H9 (cell line): ENCODE measurements at regions not wholly inside any gene's neighbourhood (a gene's known extent, or its start where the extent isn't known, plus 50 kb on each side); places are given as distances from the start of the nearest gene placed in this dataset.

Source experiments
- DNase-seq: peaks from one replicate; pipeline ENCODE4 v3.0.0-alpha.2; 2017
- H2AFZ ChIP-seq: one replicate; pipeline ENCODE4 v1.6.1; 2013; ENCODE audit warnings: mild to moderate bottlenecking, low read length, control low read depth, moderate library complexity
- H2AK5ac ChIP-seq: 2 replicates; pipeline ENCODE4 v1.6.1; 2013; ENCODE audit warnings: low read length, control low read depth, mixed read lengths; ENCODE audit not compliant: insufficient read length
- H2BK120ac ChIP-seq: one replicate; pipeline ENCODE4 v1.6.1; 2013; ENCODE audit warnings: low read depth, mild to moderate bottlenecking, low read length, control low read depth, inconsistent platforms; ENCODE audit not compliant: poor library complexity, severe bottlenecking
- H2BK12ac ChIP-seq: 2 replicates; pipeline ENCODE4 v1.6.1; 2013; ENCODE audit warnings: low read length, control low read depth, mixed read lengths, low read depth; ENCODE audit not compliant: insufficient read length
- H2BK15ac ChIP-seq: 2 replicates; pipeline ENCODE4 v1.6.1; 2013; ENCODE audit warnings: low read depth, low read length, control low read depth
- H2BK20ac ChIP-seq: one replicate; pipeline ENCODE4 v1.6.1; 2013; ENCODE audit warnings: low read depth, mild to moderate bottlenecking, low read length, control low read depth, inconsistent platforms; ENCODE audit not compliant: poor library complexity, severe bottlenecking
- H2BK5ac ChIP-seq: 2 replicates; pipeline ENCODE4 v1.6.1; 2013; ENCODE audit warnings: low read length, control low read depth, mixed read lengths; ENCODE audit not compliant: insufficient read length
- H3K14ac ChIP-seq: 2 replicates; pipeline ENCODE4 v1.6.1; 2013; ENCODE audit warnings: low read length, control low read depth; ENCODE audit not compliant: insufficient read depth
- H3K18ac ChIP-seq: 2 replicates; pipeline ENCODE4 v1.6.1; 2013; ENCODE audit warnings: low read depth, mild to moderate bottlenecking, mixed read lengths, low read length, control low read depth; ENCODE audit not compliant: insufficient read length
- H3K23ac ChIP-seq: 2 replicates; pipeline ENCODE4 v1.6.1; 2013; ENCODE audit warnings: low read length, control low read depth, mixed read lengths, low read depth; ENCODE audit not compliant: insufficient read length
- H3K23me2 ChIP-seq: 2 replicates; pipeline ENCODE4 v1.6.1; 2013; ENCODE audit warnings: low read depth, mild to moderate bottlenecking, mixed read lengths, low read length, control low read depth; ENCODE audit not compliant: insufficient read length, poor library complexity, severe bottlenecking
- H3K27ac ChIP-seq: 2 replicates; pipeline ENCODE4 v1.5.1; 2013; ENCODE audit warnings: low read length, control low read depth, mixed read lengths, low read depth; ENCODE audit not compliant: insufficient read length
- H3K27me3 ChIP-seq: 2 replicates; pipeline ENCODE4 v1.6.1; 2013; ENCODE audit warnings: low read length, control low read depth, inconsistent platforms; ENCODE audit not compliant: insufficient read depth
- H3K4ac ChIP-seq: 2 replicates; pipeline ENCODE4 v1.6.1; 2013; ENCODE audit warnings: low read depth, mild to moderate bottlenecking, control low read depth, inconsistent platforms, low read length, moderate library complexity
- H3K4me1 ChIP-seq: 2 replicates; pipeline ENCODE4 v1.6.1; 2013; ENCODE audit warnings: low read length, control low read depth, inconsistent platforms; ENCODE audit not compliant: insufficient read depth
- H3K4me2 ChIP-seq: 2 replicates; pipeline ENCODE4 v1.6.1; 2013; ENCODE audit warnings: low read length, control low read depth, mixed read lengths; ENCODE audit not compliant: insufficient read length, insufficient read depth
- H3K56ac ChIP-seq: 2 replicates; pipeline ENCODE4 v1.6.1; 2013; ENCODE audit warnings: low read depth, mild to moderate bottlenecking, mixed read lengths, low read length, control low read depth; ENCODE audit not compliant: insufficient read length
- H3K79me1 ChIP-seq: 2 replicates; pipeline ENCODE4 v1.6.1; 2013; ENCODE audit warnings: low read depth, mild to moderate bottlenecking, moderate library complexity, low read length, control low read depth, inconsistent platforms; ENCODE audit not compliant: insufficient read depth, poor library complexity, severe bottlenecking
- H3K79me2 ChIP-seq: 2 replicates; pipeline ENCODE4 v1.6.1; 2013; ENCODE audit warnings: low read length, control low read depth, inconsistent platforms; ENCODE audit not compliant: insufficient read depth
- H3K9ac ChIP-seq: 2 replicates; pipeline ENCODE4 v1.6.1; 2013; ENCODE audit warnings: low read length, control low read depth, mixed read lengths; ENCODE audit not compliant: insufficient read length; ENCODE audit errors: extremely low read depth
- H3K9me3 ChIP-seq: one replicate; pipeline ENCODE4 v1.6.1; 2013; ENCODE audit warnings: low read depth, low read length, inconsistent platforms; ENCODE audit not compliant: control insufficient read depth
- H3T11ph ChIP-seq: one replicate; pipeline ENCODE4 v1.6.1; 2013; ENCODE audit warnings: mild to moderate bottlenecking, low read length, control low read depth, inconsistent platforms
- H4K20me1 ChIP-seq: one replicate; pipeline ENCODE4 v1.6.1; 2013; ENCODE audit not compliant: control insufficient read depth, insufficient read length, insufficient read depth
- H4K5ac ChIP-seq: 2 replicates; pipeline ENCODE4 v1.6.1; 2013; ENCODE audit warnings: low read depth, mild to moderate bottlenecking, mixed read lengths, low read length, control low read depth; ENCODE audit not compliant: insufficient read length
- H4K8ac ChIP-seq: replicated peaks from 2 replicates; pipeline ENCODE4 v1.6.1; 2013; ENCODE audit warnings: low read length, control low read depth, mixed read lengths, low read depth; ENCODE audit not compliant: insufficient read length
- H4K91ac ChIP-seq: 2 replicates; pipeline ENCODE4 v1.6.1; 2013; ENCODE audit warnings: low read depth, mild to moderate bottlenecking, moderate library complexity, mixed read lengths, low read length, control low read depth; ENCODE audit not compliant: insufficient read length
- H3K27ac Mint-ChIP-seq, 3 experiments: 2 replicates in 2 of 3; 3 replicates in 1 of 3; pipeline ENCODE4 v1.8.0; 2020 to 2021; ENCODE audit warnings: mixed read lengths in 3 of 3, mild to moderate bottlenecking in 1 of 3, moderate library complexity in 1 of 3
- H3K27me3 Mint-ChIP-seq: 2 replicates; pipeline ENCODE4 v1.8.0; 2021; ENCODE audit warnings: low read depth, mild to moderate bottlenecking, moderate library complexity, mixed read lengths
- H3K36me3 Mint-ChIP-seq, 3 experiments: 2 replicates in 2 of 3; 3 replicates in 1 of 3; pipeline ENCODE4 v1.8.0; 2020 to 2021; ENCODE audit warnings: low read depth in 3 of 3, mixed read lengths in 3 of 3; ENCODE audit not compliant: insufficient read depth in 1 of 3
- H3K4me1 Mint-ChIP-seq, 2 experiments: 2 replicates each; pipeline ENCODE4 v1.8.0; 2020; ENCODE audit warnings: mixed read lengths in 2 of 2
- H3K4me3 Mint-ChIP-seq, 2 experiments: 2 replicates in 1 of 2; 3 replicates in 1 of 2; pipeline ENCODE4 v1.8.0; 2020 to 2021; ENCODE audit warnings: mild to moderate bottlenecking in 2 of 2, mixed read lengths in 2 of 2, moderate library complexity in 1 of 2
- H3K9me3 Mint-ChIP-seq, 2 experiments: 2 replicates in 1 of 2; 3 replicates in 1 of 2; pipeline ENCODE4 v1.8.0; 2020; ENCODE audit warnings: mild to moderate bottlenecking in 2 of 2, mixed read lengths in 2 of 2, moderate library complexity in 1 of 2
- WGBS: extraction: QIAGEN DNeasy Blood & Tissue Kit; methylation state at CpG from one replicate; pipeline ENCODE4 v1.1.7; 2013; ENCODE audit warnings: missing lambda C conversion rate, low lambda C conversion rate, mixed read lengths; ENCODE audit not compliant: insufficient read length; ENCODE audit errors: extremely low coverage; 5-methylcytosine and 5-hydroxymethylcytosine counted together
- TF ChIP-seq, protein P1 (sequence below): fragments of 200-600 bp; sonication (generic); conservative IDR thresholded peaks from 3 replicates; pipeline ENCODE4 v1.8.0; 2021; ENCODE audit warnings: antibody characterized with exemption, mild to moderate bottlenecking

DNA sequence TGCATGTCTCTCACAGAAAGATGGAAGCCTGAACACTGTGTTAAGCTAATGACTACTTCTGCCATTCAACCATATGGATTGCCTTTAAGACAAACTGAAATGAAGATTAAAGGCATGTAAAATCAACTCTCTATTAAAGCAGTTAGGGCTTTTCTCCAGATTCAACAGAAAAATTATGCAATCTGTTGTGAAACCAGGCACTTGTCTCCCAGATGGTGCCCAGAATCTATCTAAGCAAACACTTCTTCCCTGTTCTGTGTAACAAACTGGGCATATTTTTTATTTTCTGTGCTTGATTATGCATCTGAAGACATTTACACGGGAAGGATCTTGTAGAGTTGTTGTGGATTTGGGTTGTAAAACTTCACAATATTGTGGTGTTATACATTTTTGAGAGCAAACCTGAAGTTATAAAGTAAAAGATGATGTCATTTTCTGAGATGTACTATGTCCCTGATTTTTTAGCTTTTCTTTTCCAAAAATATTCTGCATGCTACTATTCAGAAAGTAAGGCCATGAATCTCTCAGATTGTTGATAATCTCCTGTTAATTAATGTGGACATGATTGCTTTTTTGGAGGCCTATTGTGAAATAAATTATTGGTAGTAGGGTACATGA, 1550.3 kb downstream of the CDH8 start:
- Histone ChIP-seq H2BK20ac (no peak overlapping the region), H3K14ac (no peak overlapping the region), H2BK15ac (no peak overlapping the region), H3K79me1 (no peaks in the 10 kb centered on the region), H3K18ac (no peak overlapping the region), H4K8ac (no peak overlapping the region), H3T11ph (no peak overlapping the region), H2AFZ (no peak overlapping the region), H2AK5ac (no peak overlapping the region), H3K4me2 (no peak overlapping the region), H3K23ac (no peak overlapping the region), H3K4me1 (no peaks in the 10 kb centered on the region), H2BK12ac (no peak overlapping the region), H2BK120ac (no peak overlapping the region), H4K20me1 (no peaks in the 10 kb centered on the region), H3K4ac (no peak overlapping the region), H3K9me3 (no peaks in the 10 kb centered on the region), H3K27ac (no peak overlapping the region), H3K79me2 (no peaks in the 10 kb centered on the region), H3K23me2 (no peaks in the 10 kb centered on the region), H3K27me3 (no peaks in the 10 kb centered on the region), H3K9ac (no peak overlapping the region), H3K56ac (no peak overlapping the region), H4K5ac (no peak overlapping the region), H4K91ac (no peak overlapping the region), H2BK5ac (no peak overlapping the region)
- no peaks in the 10 kb centered on the region for H3K36me3 Mint-ChIP-seq
- H3K9me3 Mint-ChIP-seq, result no peaks in the 10 kb centered on the region
- H3K27ac Mint-ChIP-seq, result no peak overlapping the region
- no peaks in the 10 kb centered on the region for H3K27me3 Mint-ChIP-seq
- TF ChIP-seq, protein P1, sequence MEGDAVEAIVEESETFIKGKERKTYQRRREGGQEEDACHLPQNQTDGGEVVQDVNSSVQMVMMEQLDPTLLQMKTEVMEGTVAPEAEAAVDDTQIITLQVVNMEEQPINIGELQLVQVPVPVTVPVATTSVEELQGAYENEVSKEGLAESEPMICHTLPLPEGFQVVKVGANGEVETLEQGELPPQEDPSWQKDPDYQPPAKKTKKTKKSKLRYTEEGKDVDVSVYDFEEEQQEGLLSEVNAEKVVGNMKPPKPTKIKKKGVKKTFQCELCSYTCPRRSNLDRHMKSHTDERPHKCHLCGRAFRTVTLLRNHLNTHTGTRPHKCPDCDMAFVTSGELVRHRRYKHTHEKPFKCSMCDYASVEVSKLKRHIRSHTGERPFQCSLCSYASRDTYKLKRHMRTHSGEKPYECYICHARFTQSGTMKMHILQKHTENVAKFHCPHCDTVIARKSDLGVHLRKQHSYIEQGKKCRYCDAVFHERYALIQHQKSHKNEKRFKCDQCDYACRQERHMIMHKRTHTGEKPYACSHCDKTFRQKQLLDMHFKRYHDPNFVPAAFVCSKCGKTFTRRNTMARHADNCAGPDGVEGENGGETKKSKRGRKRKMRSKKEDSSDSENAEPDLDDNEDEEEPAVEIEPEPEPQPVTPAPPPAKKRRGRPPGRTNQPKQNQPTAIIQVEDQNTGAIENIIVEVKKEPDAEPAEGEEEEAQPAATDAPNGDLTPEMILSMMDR, result no peak
- no peak for DNase-seq
- no CpG with 5 or more reads among the region's 1 CpG for WGBS
- no peak overlapping the region for H3K4me3 Mint-ChIP-seq
- peaks cover 0 to 5% of the 10 kb centered on the region in 2 experiments; a peak in 2 of 4 replicates for H3K4me1 Mint-ChIP-seq
